Mononuclear cell (primary cell): ENCODE measurements at regions not wholly inside any gene's neighbourhood (a gene's known extent, or its start where the extent isn't known, plus 50 kb on each side); places are given as distances from the start of the nearest gene placed in this dataset.

ENCODE experiments used
- H3K27me3 ChIP-seq: 2 replicates; pipeline ENCODE4 v1.6.0; 2011; ENCODE audit warnings: low read length, control low read depth; ENCODE audit not compliant: insufficient read depth
- H3K4me1 ChIP-seq: 2 replicates; pipeline ENCODE4 v1.5.1; 2011; ENCODE audit warnings: mild to moderate bottlenecking, low read length, control low read depth; ENCODE audit not compliant: insufficient read depth
- H3K4me3 ChIP-seq: 2 replicates; pipeline ENCODE4 v1.5.1; 2011; ENCODE audit warnings: mild to moderate bottlenecking, low read length, moderate library complexity
- H3K9me3 ChIP-seq: 2 replicates; pipeline ENCODE4 v1.5.1; 2011; ENCODE audit warnings: low read depth, mild to moderate bottlenecking, control low read depth, low read length

GRCh38 chr9:109937861-109938453, 158.0 kb downstream of the PALM2AKAP2 start:
- no peak overlapping the region for H3K4me3 ChIP-seq
- no peaks in the 10 kb centered on the region for H3K9me3 ChIP-seq
- peaks cover 10% of the 10 kb centered on the region for H3K4me1 ChIP-seq
- H3K27me3 ChIP-seq, result no peaks in the 10 kb centered on the region

GRCh38 chr9:109939698-109940342, 159.8 kb downstream of the PALM2AKAP2 start:
- no peaks in the 10 kb centered on the region for H3K27me3 ChIP-seq
- peaks cover 10% of the 10 kb centered on the region for H3K4me1 ChIP-seq
- H3K4me3 ChIP-seq, result no peak overlapping the region
- no peaks in the 10 kb centered on the region for H3K9me3 ChIP-seq

GRCh38 chr9:109940561-109940960, 160.6 kb downstream of the PALM2AKAP2 start:
- H3K9me3 ChIP-seq, result no peaks in the 10 kb centered on the region
- H3K4me1 ChIP-seq, result peaks cover 10% of the 10 kb centered on the region
- no peak overlapping the region for H3K4me3 ChIP-seq
- no peaks in the 10 kb centered on the region for H3K27me3 ChIP-seq

GRCh38 chr9:109941771-109942170, 161.8 kb downstream of the PALM2AKAP2 start:
- H3K4me3 ChIP-seq, result no peak overlapping the region
- no peaks in the 10 kb centered on the region for H3K9me3 ChIP-seq
- peaks cover 10% of the 10 kb centered on the region for H3K4me1 ChIP-seq
- H3K27me3 ChIP-seq, result no peaks in the 10 kb centered on the region

- H3K9me3 ChIP-seq, result no peaks in the 10 kb centered on the region
Measured at GRCh38 chr9:109945573-109945972, 165.6 kb downstream of the PALM2AKAP2 start.

GRCh38 chr9:109948453-109948852, 168.5 kb downstream of the PALM2AKAP2 start:
- Histone ChIP-seq H3K9me3 (no peaks in the 10 kb centered on the region), H3K4me1 (no peaks in the 10 kb centered on the region), H3K4me3 (no peak overlapping the region), H3K27me3 (no peaks in the 10 kb centered on the region)

More at GRCh38 chr9:109945573-109945972, 165.6 kb downstream of the PALM2AKAP2 start:
- H3K4me3 ChIP-seq, result no peak overlapping the region
- H3K27me3 ChIP-seq, result no peaks in the 10 kb centered on the region
- peaks cover 9% of the 10 kb centered on the region for H3K4me1 ChIP-seq

GRCh38 chr9:109950710-109951443, 170.9 kb downstream of the PALM2AKAP2 start:
- H3K9me3 ChIP-seq, result no peaks in the 10 kb centered on the region
- H3K27me3 ChIP-seq, result no peaks in the 10 kb centered on the region
- H3K4me1 ChIP-seq, result peaks cover 5% of the 10 kb centered on the region
- H3K4me3 ChIP-seq, result no peak overlapping the region

- H3K4me3 ChIP-seq, result no peak overlapping the region
- H3K4me1 ChIP-seq, result peaks cover 5% of the 10 kb centered on the region
- H3K27me3 ChIP-seq, result no peaks in the 10 kb centered on the region
- H3K9me3 ChIP-seq, result no peaks in the 10 kb centered on the region
Measured at GRCh38 chr9:109953300-109953699, 173.3 kb downstream of the PALM2AKAP2 start.

GRCh38 chr9:109953813-109954497, 174.0 kb downstream of the PALM2AKAP2 start:
- H3K4me3 ChIP-seq, result no peak overlapping the region
- no peaks in the 10 kb centered on the region for H3K9me3 ChIP-seq
- H3K4me1 ChIP-seq, result peaks cover 5% of the 10 kb centered on the region
- no peaks in the 10 kb centered on the region for H3K27me3 ChIP-seq

- Histone ChIP-seq H3K4me1 (peaks cover 5% of the 10 kb centered on the region), H3K4me3 (no peak overlapping the region), H3K27me3 (no peaks in the 10 kb centered on the region), H3K9me3 (no peaks in the 10 kb centered on the region)
Measured at GRCh38 chr9:109956717-109957440, 176.9 kb downstream of the PALM2AKAP2 start.

- no peak overlapping the region for H3K4me3 ChIP-seq
- no peaks in the 10 kb centered on the region for H3K27me3 ChIP-seq
Measured at GRCh38 chr9:109959679-109960078, 179.7 kb downstream of the PALM2AKAP2 start.

GRCh38 chr9:109961626-109962025, 181.6 kb downstream of the PALM2AKAP2 start:
- Histone ChIP-seq H3K4me1 (peaks cover 10% of the 10 kb centered on the region), H3K9me3 (no peaks in the 10 kb centered on the region), H3K27me3 (no peaks in the 10 kb centered on the region), H3K4me3 (no peak overlapping the region)

More at GRCh38 chr9:109959679-109960078, 179.7 kb downstream of the PALM2AKAP2 start:
- H3K9me3 ChIP-seq, result no peaks in the 10 kb centered on the region
- H3K4me1 ChIP-seq, result peaks cover 5% of the 10 kb centered on the region

GRCh38 chr9:109962215-109962614, 182.2 kb downstream of the PALM2AKAP2 start:
- H3K27me3 ChIP-seq, result no peaks in the 10 kb centered on the region
- H3K4me3 ChIP-seq, result no peak overlapping the region
- peaks cover 16% of the 10 kb centered on the region for H3K4me1 ChIP-seq

GRCh38 chr9:109963079-109963478, 183.1 kb downstream of the PALM2AKAP2 start:
- Histone ChIP-seq H3K27me3 (no peaks in the 10 kb centered on the region), H3K4me3 (no peak overlapping the region), H3K4me1 (peaks cover 24% of the 10 kb centered on the region), H3K9me3 (no peaks in the 10 kb centered on the region)

More at GRCh38 chr9:109962215-109962614, 182.2 kb downstream of the PALM2AKAP2 start:
- H3K9me3 ChIP-seq, result no peaks in the 10 kb centered on the region
